Upper lobe of left lung (tissue), 4 donors: ENCODE measurements at regions not wholly inside any gene's neighbourhood (a gene's known extent, or its start where the extent isn't known, plus 50 kb on each side); places are given as distances from the start of the nearest gene placed in this dataset.

ENCODE experiments used
- POLR2A ChIP-seq, 4 donors: fragments of 450-650 bp; IDR thresholded peaks; one replicate each; pipeline ENCODE4 v1.5.1; 2016 to 2017; ENCODE audit warnings: antibody characterized with exemption in 4 of 4, mild to moderate bottlenecking in 2 of 4
- TF ChIP-seq, protein P1 (sequence below), 6 experiments: fragments of 450-650 bp in 4 of 6; fragments of 200-600 bp in 2 of 6; sonication (generic) in 2 of 6; IDR thresholded peaks; one replicate each; pipeline ENCODE4 v1.5.1; 2016 to 2019; ENCODE audit warnings: antibody characterized with exemption in 6 of 6

DNA sequence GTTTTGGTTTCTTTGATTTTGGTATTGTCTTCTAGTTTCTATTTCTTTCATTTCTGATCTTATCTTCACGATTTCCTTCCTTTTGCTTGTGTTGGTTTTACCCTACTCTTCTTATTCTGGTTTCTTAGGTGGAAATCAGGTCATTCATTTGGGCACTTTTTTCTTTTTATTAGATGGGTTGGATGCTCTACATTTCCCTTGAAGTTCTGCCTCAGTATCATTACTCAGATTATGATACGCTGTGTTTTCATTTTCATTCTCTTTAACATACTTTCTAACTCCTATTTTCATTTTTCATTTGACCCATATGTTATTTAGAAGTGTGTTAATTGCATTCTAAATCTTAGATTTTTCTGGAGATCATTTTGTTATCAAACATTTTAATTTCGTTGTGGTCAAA, 108.6 kb downstream of the IRF8 start:
- TF ChIP-seq, protein P1, sequence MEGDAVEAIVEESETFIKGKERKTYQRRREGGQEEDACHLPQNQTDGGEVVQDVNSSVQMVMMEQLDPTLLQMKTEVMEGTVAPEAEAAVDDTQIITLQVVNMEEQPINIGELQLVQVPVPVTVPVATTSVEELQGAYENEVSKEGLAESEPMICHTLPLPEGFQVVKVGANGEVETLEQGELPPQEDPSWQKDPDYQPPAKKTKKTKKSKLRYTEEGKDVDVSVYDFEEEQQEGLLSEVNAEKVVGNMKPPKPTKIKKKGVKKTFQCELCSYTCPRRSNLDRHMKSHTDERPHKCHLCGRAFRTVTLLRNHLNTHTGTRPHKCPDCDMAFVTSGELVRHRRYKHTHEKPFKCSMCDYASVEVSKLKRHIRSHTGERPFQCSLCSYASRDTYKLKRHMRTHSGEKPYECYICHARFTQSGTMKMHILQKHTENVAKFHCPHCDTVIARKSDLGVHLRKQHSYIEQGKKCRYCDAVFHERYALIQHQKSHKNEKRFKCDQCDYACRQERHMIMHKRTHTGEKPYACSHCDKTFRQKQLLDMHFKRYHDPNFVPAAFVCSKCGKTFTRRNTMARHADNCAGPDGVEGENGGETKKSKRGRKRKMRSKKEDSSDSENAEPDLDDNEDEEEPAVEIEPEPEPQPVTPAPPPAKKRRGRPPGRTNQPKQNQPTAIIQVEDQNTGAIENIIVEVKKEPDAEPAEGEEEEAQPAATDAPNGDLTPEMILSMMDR (IDR thresholded peaks at IDR 0.05) = no peak
- no peak for TF ChIP-seq POLR2A (IDR thresholded peaks at IDR 0.05)
